GM08714 (cell line): ENCODE measurements at regions not wholly inside any gene's neighbourhood (a gene's known extent, or its start where the extent isn't known, plus 50 kb on each side); places are given as distances from the start of the nearest gene placed in this dataset.

Experiments used
- H3K4me3 ChIP-seq: fragments of 200-500 bp; sonication (Bioruptor generic); 2 replicates; pipeline ENCODE4 v1.5.1; 2014; ENCODE audit warnings: mild to moderate bottlenecking, low read length, inconsistent platforms
- ZNF274 ChIP-seq: IDR thresholded peaks from 2 replicates; pipeline ENCODE4 v1.6.1; 2012; ENCODE audit warnings: mild to moderate bottlenecking, low read depth, low read length

GRCh38 chr22:48798281-48799226, 1029.1 kb downstream of the BRD1 start:
- TF ChIP-seq ZNF274 = no peak
- no peak overlapping the region for H3K4me3 ChIP-seq

GRCh38 chr22:48797731-48798130, 1029.9 kb downstream of the BRD1 start:
- H3K4me3 ChIP-seq = no peak overlapping the region
- TF ChIP-seq ZNF274 = no peak

DNA sequence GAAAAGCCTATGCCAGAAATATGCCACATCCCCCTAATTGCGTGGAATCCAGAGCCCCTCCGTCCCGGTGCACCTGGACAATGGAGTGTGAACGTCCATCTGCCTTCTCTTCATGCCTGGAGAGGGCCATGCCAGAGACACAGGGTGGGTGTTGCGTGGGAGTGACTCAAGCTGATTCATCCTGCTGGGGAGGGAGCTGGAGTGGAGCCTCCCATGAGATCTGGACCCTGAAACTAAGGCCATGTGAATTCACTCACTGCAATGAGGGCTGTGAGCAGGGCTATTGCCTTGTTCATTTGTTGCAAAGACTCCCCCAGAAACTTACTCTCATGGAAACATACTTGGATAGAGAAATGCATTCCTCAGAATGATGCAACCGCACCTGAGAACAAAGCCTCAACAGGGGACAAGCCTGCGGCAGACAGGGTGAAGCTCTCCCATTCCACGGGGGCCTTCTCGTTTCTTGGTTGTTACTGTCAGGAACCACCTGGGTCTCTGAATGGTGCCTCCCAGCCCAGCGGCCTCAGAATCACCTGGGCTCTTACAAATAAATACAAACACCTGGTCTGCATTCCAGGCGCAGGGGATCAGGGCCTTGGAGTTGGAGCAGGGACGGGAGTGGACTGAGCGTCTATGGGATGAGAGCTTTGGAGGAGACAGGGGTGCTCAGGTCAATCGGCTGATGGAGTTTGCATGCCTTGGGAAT, 1031.2 kb downstream of the BRD1 start:
- no peak for TF ChIP-seq ZNF274
- no peak overlapping the region for H3K4me3 ChIP-seq

DNA sequence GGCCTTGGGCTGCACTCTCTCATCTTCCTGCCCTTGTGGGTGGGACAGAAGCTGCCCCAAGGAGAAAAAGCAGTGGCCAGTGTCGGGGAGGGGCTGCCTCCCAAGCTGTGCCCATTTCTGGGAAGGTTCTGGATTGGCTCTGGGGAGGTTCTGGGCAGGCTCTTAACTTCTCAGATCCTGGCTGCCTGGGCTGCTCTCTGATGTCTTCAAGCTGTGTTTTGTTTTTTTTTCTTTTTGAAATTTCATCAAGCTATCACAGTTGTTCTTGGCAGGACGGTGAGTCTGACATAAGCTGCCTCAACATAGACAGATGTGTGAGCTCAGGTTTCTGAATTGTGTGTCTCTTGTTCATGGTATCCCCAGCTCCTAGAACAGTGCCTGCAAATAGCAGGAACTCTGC, 1032.0 kb downstream of the BRD1 start:
- H3K4me3 ChIP-seq = no peak overlapping the region
- no peak for TF ChIP-seq ZNF274

DNA sequence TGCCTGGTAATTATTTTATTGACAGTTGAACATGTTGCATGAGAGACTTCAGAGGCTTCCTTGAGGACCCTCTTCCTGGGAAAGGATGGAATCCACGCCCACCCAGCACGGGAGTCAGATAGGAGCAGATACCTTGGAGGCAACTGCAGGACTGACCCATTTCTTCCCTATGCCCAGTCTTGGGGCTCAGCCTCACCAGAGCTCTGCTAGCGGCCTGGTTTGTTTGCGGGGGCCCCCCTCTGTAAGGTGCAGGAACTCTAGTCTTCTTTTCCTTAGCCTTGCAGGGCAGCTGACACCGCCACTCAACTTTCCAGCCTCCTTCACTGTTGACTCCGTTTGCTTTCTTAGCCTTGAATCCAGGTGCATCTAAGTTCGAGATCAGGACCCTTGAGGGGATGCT, 1032.8 kb downstream of the BRD1 start:
- TF ChIP-seq ZNF274 = no peak
- H3K4me3 ChIP-seq = no peak overlapping the region

GRCh38 chr22:48793949-48794348, 1033.7 kb downstream of the BRD1 start:
- TF ChIP-seq ZNF274 = no peak
- H3K4me3 ChIP-seq = no peak overlapping the region

- no peak for TF ChIP-seq ZNF274
- H3K4me3 ChIP-seq = no peak overlapping the region
Observed at GRCh38 chr22:48786679-48786996, 1041.0 kb downstream of the BRD1 start.

DNA sequence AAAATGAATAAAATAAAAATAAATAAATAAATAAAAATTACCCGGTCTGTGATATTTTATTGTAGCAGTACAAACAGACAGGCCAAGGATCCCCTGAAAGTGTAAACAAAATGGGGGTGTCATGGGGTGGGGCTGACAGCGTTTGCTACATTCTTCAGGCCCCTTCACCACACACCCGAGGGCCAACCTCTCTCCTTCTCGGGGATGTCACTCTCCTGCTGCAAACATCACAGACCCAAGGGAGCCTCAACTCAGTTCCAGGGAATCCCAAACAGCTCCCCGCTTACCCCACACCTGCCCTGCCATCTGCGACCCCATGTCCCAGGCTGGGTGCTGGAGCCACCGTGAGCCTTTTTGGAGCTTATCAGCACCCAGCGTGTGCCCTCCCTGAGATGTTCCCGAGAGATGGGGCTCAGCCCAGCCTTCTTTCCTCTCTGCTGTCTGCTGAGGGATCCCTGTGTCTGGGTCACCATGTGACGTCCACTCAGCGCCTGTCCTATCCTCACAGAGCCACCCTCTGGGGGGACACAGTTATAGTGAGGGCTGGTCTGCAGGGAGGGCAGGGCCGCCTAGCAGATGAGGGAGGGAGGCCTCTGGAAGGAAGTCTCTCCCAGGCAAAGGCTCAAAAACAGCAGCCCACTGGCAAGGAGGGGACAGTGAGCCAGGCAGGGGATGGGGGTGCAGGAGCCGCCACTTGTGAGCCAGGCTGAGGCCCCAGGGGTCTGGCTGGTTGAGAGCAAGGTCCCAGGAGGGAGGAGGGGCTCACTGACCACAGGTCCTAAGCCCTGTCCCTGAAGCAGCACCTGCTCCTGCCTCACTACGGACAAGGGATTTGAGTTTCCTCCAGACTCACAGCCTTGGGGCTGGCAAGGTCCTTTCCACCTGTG, 1041.6 kb downstream of the BRD1 start:
- TF ChIP-seq ZNF274 = no peak
- no peak overlapping the region for H3K4me3 ChIP-seq

- TF ChIP-seq ZNF274 = no peak
Observed at GRCh38 chr22:48784701-48785503, 1042.8 kb downstream of the BRD1 start.

GRCh38 chr22:48783821-48784266, 1043.8 kb downstream of the BRD1 start:
- no peak for TF ChIP-seq ZNF274
- no peak overlapping the region for H3K4me3 ChIP-seq

More at GRCh38 chr22:48784701-48785503, 1042.8 kb downstream of the BRD1 start:
- no peak overlapping the region for H3K4me3 ChIP-seq

- H3K4me3 ChIP-seq = no peak overlapping the region
- TF ChIP-seq ZNF274 = no peak
Observed at GRCh38 chr22:48782811-48783511, 1044.7 kb downstream of the BRD1 start.

DNA sequence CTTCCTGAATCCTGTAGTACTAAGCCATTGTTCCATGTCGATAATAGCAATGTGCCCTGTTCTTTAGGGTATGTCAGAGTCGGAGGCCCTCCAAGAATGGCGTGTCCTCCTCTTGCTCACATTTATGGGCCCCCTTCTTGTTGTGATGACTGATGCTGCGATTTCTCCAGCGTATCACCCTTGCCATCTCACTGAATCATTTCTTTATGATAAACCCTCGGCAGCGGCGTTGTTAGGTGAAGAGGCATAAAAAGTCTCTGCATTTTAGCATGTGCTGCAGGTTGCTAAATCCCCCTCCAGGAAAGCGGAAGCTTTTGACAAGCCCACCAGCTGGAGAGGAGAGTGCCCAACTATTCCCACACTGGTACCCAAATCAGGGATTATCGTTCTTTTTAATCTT, 1045.3 kb downstream of the BRD1 start:
- H3K4me3 ChIP-seq = no peak overlapping the region
- no peak for TF ChIP-seq ZNF274

GRCh38 chr22:48781868-48782267, 1045.8 kb downstream of the BRD1 start:
- no peak overlapping the region for H3K4me3 ChIP-seq
- no peak for TF ChIP-seq ZNF274
